Activated naive CD8-positive, alpha-beta T cell treated with anti-CD3 and anti-CD28 coated beads for 36 hours (primary cell): ENCODE measurements at regions not wholly inside any gene's neighbourhood (a gene's known extent, or its start where the extent isn't known, plus 50 kb on each side); places are given as distances from the start of the nearest gene placed in this dataset.
"Not testable (repeated sequence)": the region's sequence is repeated elsewhere in the genome, so short reads cannot be mapped to it uniquely, and the experiment has no call there.

Experiments
- DNase-seq: peaks from one replicate; pipeline ENCODE4 v3.0.0; 2021
- H3K27ac Mint-ChIP-seq: one replicate; pipeline ENCODE4 v1.8.0; 2022; ENCODE audit warnings: mild to moderate bottlenecking, moderate library complexity, mixed read lengths
- H3K27me3 Mint-ChIP-seq: one replicate; pipeline ENCODE4 v1.8.0; 2022; ENCODE audit warnings: mild to moderate bottlenecking, mixed read lengths
- H3K36me3 Mint-ChIP-seq: one replicate; pipeline ENCODE4 v1.8.0; 2021; ENCODE audit warnings: mild to moderate bottlenecking, mixed read lengths
- H3K4me1 Mint-ChIP-seq: one replicate; pipeline ENCODE4 v1.8.0; 2021; ENCODE audit warnings: mixed read lengths
- H3K4me3 Mint-ChIP-seq: one replicate; pipeline ENCODE4 v1.8.0; 2022; ENCODE audit warnings: mild to moderate bottlenecking, moderate library complexity, mixed read lengths
- H3K9me3 Mint-ChIP-seq: one replicate; pipeline ENCODE4 v1.8.0; 2022; ENCODE audit warnings: mixed read lengths

- Mint-ChIP-seq H3K36me3 (no peaks in the 10 kb centered on the region), H3K4me3 (no peak overlapping the region), H3K27ac (no peak overlapping the region), H3K4me1 (no peaks in the 10 kb centered on the region), H3K27me3 (no peaks in the 10 kb centered on the region), H3K9me3 (peaks cover 8% of the 10 kb centered on the region)
- no peak for DNase-seq
These were observed 354.8 kb upstream of the KCND2 start for GRCh38 chr7:119918185-119918584.

- no peak overlapping the region for H3K27ac Mint-ChIP-seq
- H3K4me3 Mint-ChIP-seq, result no peak overlapping the region
- no peak for DNase-seq
- no peaks in the 10 kb centered on the region for H3K27me3 Mint-ChIP-seq
- H3K9me3 Mint-ChIP-seq, result peaks cover under 1% of the 10 kb centered on the region
- H3K36me3 Mint-ChIP-seq, result no peaks in the 10 kb centered on the region
- no peaks in the 10 kb centered on the region for H3K4me1 Mint-ChIP-seq
These were observed 353.0 kb upstream of the KCND2 start for GRCh38 chr7:119919986-119920385.

DNA sequence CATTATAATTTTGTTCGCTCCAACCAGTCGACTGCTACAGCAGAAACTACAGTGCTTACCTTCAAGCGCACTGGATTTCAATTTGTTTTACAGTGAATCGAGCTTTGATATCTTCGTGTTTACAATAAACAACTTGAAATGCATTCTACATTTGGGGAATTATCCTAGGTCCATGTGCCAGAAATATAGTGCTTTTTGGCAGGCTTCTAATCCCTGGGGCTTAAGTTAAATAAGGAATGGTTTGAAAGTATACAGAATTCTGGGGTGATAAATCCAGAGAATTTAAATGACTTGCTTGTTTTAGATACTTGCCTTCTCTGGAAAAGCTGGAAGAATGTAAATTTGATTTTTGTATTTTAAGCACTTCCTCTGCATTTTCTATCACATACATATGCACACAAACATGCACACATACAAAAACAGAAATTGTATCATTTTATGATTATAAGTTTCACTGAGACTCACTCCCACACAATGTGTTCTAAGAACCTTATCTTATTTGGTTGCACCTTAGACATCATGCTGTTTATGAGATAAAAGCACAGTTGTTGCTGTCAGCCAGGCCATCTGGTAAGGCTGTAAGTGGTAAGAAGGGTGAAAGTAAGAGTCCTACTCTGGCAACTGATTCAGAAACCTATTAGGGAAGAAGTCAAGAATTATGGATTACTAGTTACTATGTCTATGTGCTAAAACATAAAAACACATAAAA is 347.2 kb upstream of the KCND2 start:
- Mint-ChIP-seq H3K4me3 (no peak overlapping the region), H3K36me3 (no peaks in the 10 kb centered on the region), H3K4me1 (no peaks in the 10 kb centered on the region), H3K9me3 (peaks cover 9% of the 10 kb centered on the region), H3K27me3 (no peaks in the 10 kb centered on the region), H3K27ac (no peak overlapping the region)
- no peak for DNase-seq

DNA sequence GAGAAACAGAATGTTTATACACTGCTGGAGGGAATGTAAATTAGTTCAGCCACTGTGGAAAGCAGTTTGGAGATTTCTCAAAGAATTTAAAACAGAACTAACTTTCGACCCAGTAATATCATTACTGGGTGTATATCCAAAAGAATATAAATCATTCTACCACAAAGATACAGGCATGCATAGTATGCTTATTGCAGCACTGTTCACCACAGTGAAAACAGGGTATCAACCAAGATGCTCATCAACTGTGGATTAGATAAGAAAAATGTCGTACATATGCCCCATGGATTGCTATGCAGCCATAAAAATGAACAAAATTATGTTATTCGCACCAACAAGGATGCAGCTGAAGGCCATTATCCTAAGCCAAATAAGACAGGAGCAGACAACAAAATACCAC is 343.1 kb upstream of the KCND2 start:
- H3K27me3 Mint-ChIP-seq, result no peaks in the 10 kb centered on the region
- no peaks in the 10 kb centered on the region for H3K36me3 Mint-ChIP-seq
- no peak for DNase-seq
- H3K4me3 Mint-ChIP-seq, result no peak overlapping the region
- peaks cover 9% of the 10 kb centered on the region for H3K9me3 Mint-ChIP-seq
- H3K27ac Mint-ChIP-seq, result no peak overlapping the region
- H3K4me1 Mint-ChIP-seq, result no peaks in the 10 kb centered on the region

- no peak for DNase-seq
- no peaks in the 10 kb centered on the region for H3K4me1 Mint-ChIP-seq
- no peak overlapping the region for H3K27ac Mint-ChIP-seq
- H3K4me3 Mint-ChIP-seq, result no peak overlapping the region
- peaks cover 9% of the 10 kb centered on the region for H3K9me3 Mint-ChIP-seq
- no peaks in the 10 kb centered on the region for H3K36me3 Mint-ChIP-seq
- H3K27me3 Mint-ChIP-seq, result no peaks in the 10 kb centered on the region
These were observed 341.6 kb upstream of the KCND2 start for GRCh38 chr7:119931230-119931824.

GRCh38 chr7:119935418-119936025 is 337.5 kb upstream of the KCND2 start:
- Mint-ChIP-seq H3K4me1 (no peaks in the 10 kb centered on the region), H3K4me3 (no peak overlapping the region), H3K27me3 (no peaks in the 10 kb centered on the region), H3K9me3 (no peaks in the 10 kb centered on the region), H3K27ac (no peak overlapping the region), H3K36me3 (no peaks in the 10 kb centered on the region)
- DNase-seq, result no peak

- Mint-ChIP-seq H3K27ac (no peak overlapping the region), H3K36me3 (no peaks in the 10 kb centered on the region), H3K4me1 (no peaks in the 10 kb centered on the region), H3K9me3 (peaks cover 3% of the 10 kb centered on the region), H3K27me3 (no peaks in the 10 kb centered on the region), H3K4me3 (no peak overlapping the region)
- no peak for DNase-seq
These were observed 336.1 kb upstream of the KCND2 start for GRCh38 chr7:119936836-119937235.

DNA sequence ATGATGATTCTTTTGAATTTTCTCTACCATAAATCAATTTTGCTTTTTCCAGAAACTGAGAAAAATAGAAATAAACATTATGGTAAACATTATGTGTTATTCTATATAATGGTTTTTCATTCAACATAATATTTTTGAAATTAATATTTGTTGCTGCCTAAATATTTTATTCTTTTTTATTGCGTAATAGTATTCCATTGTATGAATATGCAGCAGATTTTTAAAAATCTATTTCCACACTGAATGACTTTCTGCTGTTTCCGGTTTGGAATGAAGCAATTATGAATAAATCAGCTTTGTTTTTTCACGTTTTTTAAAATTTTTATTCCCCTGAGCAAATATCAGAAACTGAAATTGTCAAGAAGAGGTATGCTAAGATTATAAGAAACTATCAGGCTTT is 335.2 kb upstream of the KCND2 start:
- peaks cover 3% of the 10 kb centered on the region for H3K9me3 Mint-ChIP-seq
- H3K27me3 Mint-ChIP-seq, result no peaks in the 10 kb centered on the region
- no peaks in the 10 kb centered on the region for H3K36me3 Mint-ChIP-seq
- DNase-seq, result no peak
- H3K4me1 Mint-ChIP-seq, result no peaks in the 10 kb centered on the region
- no peak overlapping the region for H3K27ac Mint-ChIP-seq
- H3K4me3 Mint-ChIP-seq, result no peak overlapping the region

DNA sequence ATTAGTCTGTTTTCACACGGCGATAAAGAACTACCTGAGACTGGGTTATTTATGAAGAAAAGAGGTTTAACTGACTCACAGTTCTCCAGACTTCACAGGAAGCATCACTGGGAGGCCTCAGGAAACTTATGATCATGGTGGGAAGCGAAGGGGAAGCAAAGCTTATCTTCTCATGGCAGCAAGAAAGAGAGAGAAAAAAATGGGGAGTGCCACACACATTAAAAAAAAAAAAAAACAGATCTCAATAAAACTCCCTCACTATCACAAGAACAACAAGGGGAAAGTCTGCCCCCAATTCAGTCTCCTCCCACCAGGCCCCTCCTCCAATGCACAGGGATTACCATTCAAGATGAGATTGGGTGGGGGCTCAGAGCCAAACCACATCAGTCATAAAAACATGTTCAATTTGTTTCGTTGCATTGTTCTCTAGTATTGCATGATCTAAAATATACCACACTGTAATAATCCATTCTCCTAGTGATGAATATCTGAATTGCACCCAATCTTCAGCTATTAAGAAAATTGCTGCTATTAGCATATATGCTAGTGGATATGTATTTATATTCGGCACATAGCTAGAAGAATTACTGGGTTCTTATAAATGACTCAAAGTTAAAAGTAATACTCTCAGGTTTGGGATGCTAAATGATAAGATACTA is 328.9 kb upstream of the KCND2 start:
- Mint-ChIP-seq H3K4me1 (no peaks in the 10 kb centered on the region), H3K27ac (no peak overlapping the region), H3K9me3 (peaks cover 9% of the 10 kb centered on the region), H3K36me3 (no peaks in the 10 kb centered on the region), H3K27me3 (no peaks in the 10 kb centered on the region), H3K4me3 (no peak overlapping the region)
- no peak for DNase-seq

GRCh38 chr7:119944601-119944972 is 328.4 kb upstream of the KCND2 start:
- no peak for DNase-seq
- H3K4me1 Mint-ChIP-seq, result no peaks in the 10 kb centered on the region
- H3K36me3 Mint-ChIP-seq, result no peaks in the 10 kb centered on the region
- no peaks in the 10 kb centered on the region for H3K27me3 Mint-ChIP-seq
- peaks cover 9% of the 10 kb centered on the region for H3K9me3 Mint-ChIP-seq
- no peak overlapping the region for H3K4me3 Mint-ChIP-seq
- H3K27ac Mint-ChIP-seq, result no peak overlapping the region

GRCh38 chr7:119945822-119946221 is 327.2 kb upstream of the KCND2 start:
- H3K36me3 Mint-ChIP-seq, result no peaks in the 10 kb centered on the region
- H3K27ac Mint-ChIP-seq, result no peak overlapping the region
- H3K4me1 Mint-ChIP-seq, result no peaks in the 10 kb centered on the region
- no peak overlapping the region for H3K4me3 Mint-ChIP-seq
- H3K9me3 Mint-ChIP-seq, result peaks cover 7% of the 10 kb centered on the region
- DNase-seq, result no peak
- H3K27me3 Mint-ChIP-seq, result no peaks in the 10 kb centered on the region

DNA sequence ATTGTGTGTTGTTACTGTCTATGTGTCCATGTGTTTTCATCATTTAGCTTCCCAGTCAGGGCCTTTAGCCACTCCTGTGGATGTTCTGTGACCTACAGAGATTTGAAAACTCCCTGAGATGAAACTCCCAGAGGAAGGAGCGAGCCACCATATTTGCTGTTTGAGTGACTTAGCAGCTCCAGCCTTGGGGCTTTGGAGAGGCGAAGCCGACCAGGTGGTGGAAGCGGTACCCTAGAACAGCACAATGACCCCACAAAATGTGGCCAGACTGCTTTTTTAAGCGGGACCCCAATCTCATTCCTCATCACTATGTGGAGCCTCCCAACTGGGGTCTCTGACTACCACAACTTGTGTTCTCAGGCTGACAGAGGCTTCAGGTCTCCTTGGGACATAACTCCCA is 323.9 kb upstream of the KCND2 start:
- Mint-ChIP-seq H3K4me1 (no peaks in the 10 kb centered on the region), H3K27me3 (no peaks in the 10 kb centered on the region), H3K27ac (no peak overlapping the region), H3K36me3 (no peaks in the 10 kb centered on the region), H3K9me3 (peaks cover under 1% of the 10 kb centered on the region), H3K4me3 (no peak overlapping the region)
- DNase-seq, result no peak

DNA sequence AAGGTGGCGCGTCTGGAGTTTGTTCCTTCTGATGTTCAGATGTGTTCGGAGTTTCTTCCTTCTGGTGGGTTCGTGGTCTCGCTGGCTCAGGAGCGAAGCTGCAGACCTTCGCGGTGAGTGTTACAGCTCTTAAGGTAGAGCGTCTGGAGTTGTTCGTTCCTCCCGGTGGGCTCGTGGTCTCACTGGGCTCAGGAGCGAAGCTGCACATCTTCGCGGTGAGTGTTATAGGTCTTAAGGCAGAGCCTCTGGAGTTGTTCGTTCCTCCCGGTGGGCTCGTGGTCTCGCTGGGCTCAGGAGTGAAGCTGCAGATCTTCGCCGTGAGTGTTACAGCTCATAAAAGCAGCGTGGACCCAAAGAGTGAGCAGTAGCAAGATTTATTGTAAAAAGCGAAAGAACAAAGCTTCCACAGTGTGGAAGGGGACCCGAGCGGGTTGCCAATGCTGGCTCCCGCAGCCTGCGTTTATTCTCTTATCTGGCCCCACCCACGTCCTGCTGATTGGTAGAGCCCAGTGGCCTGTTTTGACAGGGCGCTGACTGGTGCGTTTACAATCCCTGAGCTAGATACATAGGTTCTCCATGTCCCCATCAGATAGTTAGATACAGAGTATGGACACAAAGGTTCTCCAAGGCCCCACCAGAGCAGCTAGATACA is 322.5 kb upstream of the KCND2 start:
- not testable (repeated sequence) for H3K36me3 Mint-ChIP-seq, H3K4me1 Mint-ChIP-seq, H3K9me3 Mint-ChIP-seq, H3K4me3 Mint-ChIP-seq, DNase-seq, H3K27me3 Mint-ChIP-seq, H3K27ac Mint-ChIP-seq

DNA sequence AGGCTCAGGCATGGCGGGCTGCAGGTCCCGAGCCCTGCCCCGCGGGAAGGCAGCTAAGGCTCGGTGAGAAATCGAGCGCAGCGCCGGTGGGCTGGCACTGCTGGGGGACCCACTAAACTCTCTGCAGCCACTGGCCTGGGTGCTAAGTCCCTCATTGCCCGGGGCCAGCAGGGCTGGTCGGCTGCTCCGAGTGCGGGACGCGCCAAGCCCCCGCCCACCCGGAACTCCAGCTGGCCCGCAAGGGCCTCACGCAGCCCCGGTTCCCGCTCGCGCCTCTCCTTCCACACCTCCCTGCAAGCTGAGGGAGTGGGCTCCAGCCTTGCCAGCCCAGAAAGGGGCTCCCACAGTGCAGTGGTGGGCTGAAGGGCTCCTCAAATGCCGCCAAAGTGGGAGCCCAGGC is 321.4 kb upstream of the KCND2 start:
- H3K4me3 Mint-ChIP-seq, H3K36me3 Mint-ChIP-seq, H3K4me1 Mint-ChIP-seq, H3K27me3 Mint-ChIP-seq, DNase-seq, H3K27ac Mint-ChIP-seq, H3K9me3 Mint-ChIP-seq: not testable (repeated sequence)

DNA sequence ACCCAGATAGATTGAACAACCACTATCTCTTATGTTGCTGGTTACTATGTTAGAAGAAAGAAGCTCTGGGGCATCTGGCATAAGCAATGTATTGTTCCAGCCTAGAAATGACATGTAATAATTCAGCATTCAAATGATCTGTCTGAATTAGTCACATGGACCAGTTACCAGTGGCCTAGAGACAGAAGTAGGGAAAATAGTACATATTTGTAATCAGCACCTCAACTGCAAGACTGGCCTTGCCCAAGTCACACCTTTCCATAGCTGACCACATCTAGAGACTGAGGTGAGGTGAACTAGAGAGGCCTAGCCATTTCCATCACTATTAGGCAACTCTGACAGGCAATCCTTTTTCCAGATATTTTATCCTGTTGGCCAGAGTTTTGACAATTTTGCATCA is 315.6 kb upstream of the KCND2 start:
- H3K9me3 Mint-ChIP-seq, result no peaks in the 10 kb centered on the region
- no peaks in the 10 kb centered on the region for H3K36me3 Mint-ChIP-seq
- no peak overlapping the region for H3K27ac Mint-ChIP-seq
- H3K4me3 Mint-ChIP-seq, result no peak overlapping the region
- no peaks in the 10 kb centered on the region for H3K27me3 Mint-ChIP-seq
- H3K4me1 Mint-ChIP-seq, result no peaks in the 10 kb centered on the region
- DNase-seq, result no peak
